BLaER1 (cell line): ENCODE measurements at regions not wholly inside any gene's neighbourhood (a gene's known extent, or its start where the extent isn't known, plus 50 kb on each side); places are given as distances from the start of the nearest gene placed in this dataset.
"Not testable (repeated sequence)": the region's sequence is repeated elsewhere in the genome, so short reads cannot be mapped to it uniquely, and the experiment has no call there.

Source experiments
- H3K27ac ChIP-seq: shearing (Covaris generic); formaldehyde crosslinking; 2 replicates; pipeline ENCODE4 v1.8.1; 2022
- H3K27me3 ChIP-seq: shearing (Covaris generic); formaldehyde crosslinking; 2 replicates; pipeline ENCODE4 v1.8.1; 2022
- H3K36me3 ChIP-seq: shearing (Covaris generic); formaldehyde crosslinking; 2 replicates; pipeline ENCODE4 v1.8.1; 2022
- H3K4me1 ChIP-seq: shearing (Covaris generic); formaldehyde crosslinking; 2 replicates; pipeline ENCODE4 v1.8.1; 2022
- H3K4me2 ChIP-seq: shearing (Covaris generic); formaldehyde crosslinking; 2 replicates; pipeline ENCODE4 v1.8.1; 2022
- H3K4me3 ChIP-seq: shearing (Covaris generic); formaldehyde crosslinking; 2 replicates; pipeline ENCODE4 v1.8.1; 2022
- H3K9ac ChIP-seq: shearing (Covaris generic); formaldehyde crosslinking; 2 replicates; pipeline ENCODE4 v1.8.1; 2022
- H3K9me3 ChIP-seq: shearing (Covaris generic); formaldehyde crosslinking; 2 replicates; pipeline ENCODE4 v1.8.1; 2022
- H4K20me1 ChIP-seq: shearing (Covaris generic); formaldehyde crosslinking; 2 replicates; pipeline ENCODE4 v1.8.1; 2022

DNA sequence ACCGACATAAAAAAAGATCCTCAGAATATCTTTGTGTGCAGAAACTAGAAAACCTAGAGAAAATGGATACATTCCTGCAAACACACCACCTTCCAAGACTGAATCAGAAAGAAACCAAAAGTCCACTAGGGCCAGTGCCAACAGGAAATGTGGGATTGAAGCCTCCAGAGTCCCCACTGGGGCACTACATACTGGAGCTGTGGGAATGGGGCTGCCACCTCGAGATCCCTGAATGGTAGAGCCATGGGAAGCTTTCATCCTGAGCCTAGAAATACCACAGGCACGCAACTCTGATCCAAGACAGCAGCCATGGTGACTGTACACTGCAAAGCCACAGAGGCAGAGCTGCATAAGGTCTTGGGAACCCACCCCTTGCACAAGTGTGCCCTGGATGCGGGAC, 111.6 kb upstream of the TPTE start:
- H4K20me1 ChIP-seq, H3K36me3 ChIP-seq, H3K4me2 ChIP-seq, H3K4me1 ChIP-seq, H3K27ac ChIP-seq, H3K4me3 ChIP-seq, H3K27me3 ChIP-seq, H3K9ac ChIP-seq: not testable (repeated sequence)
- H3K9me3 ChIP-seq: peaks cover 31% of the 10 kb centered on the region

DNA sequence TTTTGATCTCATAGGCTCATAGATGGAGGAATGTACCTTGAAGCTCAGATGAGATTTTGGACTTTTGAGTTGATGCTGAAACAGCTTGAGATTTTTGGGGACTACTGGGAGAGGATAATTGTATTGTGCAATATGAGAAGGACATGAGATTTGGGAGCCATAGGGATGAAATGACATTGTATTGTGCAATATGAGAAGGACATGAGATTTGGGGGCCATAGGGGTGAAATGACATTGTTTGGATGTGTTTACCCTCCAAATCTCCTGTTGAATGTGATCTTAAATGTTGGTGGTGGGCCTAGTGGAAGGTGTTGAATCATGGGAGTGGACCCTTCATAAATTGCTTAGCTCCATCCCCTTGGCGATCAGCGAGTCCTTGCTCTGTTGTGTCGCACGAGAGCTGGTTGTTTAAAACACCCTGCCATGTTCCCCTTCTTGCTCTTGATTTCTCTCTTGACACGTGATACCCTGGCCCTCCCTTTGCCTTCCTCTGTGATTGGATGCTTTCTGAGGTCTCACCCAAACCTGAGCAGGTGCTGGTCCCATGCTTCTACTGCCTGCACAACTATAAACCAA, 110.9 kb upstream of the TPTE start:
- not testable (repeated sequence) for H4K20me1 ChIP-seq, H3K9ac ChIP-seq, H3K36me3 ChIP-seq, H3K4me2 ChIP-seq, H3K4me3 ChIP-seq, H3K27ac ChIP-seq, H3K4me1 ChIP-seq, H3K27me3 ChIP-seq
- peaks cover 26% of the 10 kb centered on the region for H3K9me3 ChIP-seq

DNA sequence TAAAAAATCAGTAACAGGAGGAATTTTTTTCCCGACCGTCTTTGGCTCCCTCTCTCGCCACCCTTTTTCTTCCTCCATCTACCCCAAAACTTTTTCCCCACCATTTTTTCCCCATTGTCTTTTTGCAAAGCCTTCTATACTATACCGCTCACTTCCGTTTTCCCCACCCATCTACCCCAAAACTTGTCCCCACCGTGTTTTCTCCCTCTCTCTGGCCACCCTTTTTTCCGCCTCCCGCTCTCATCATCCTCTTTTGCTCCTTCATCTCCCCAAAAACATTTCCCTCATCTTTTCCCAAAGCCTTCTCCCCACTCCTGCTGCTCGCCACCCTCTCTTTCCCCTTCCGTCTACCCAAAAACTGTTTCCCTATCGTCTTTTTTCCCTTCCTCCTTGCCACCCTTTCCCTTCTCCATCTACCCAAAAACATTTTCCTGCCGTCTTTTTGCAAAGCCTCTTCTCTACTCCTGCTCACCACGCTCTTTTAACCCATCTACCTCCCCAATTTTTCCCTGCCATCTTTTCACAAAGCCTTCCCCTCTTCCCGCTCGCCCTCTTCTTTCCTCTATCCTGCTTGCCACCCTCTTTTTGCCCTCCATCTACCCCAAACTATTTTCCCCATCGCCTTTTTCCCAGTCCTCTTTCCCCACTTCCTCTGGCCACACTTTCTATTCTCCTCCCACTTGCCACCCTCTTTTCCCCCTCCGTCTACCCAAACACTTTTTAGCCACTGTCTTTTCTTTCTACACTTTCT, 109.4 kb upstream of the TPTE start:
- not testable (repeated sequence) for H3K4me1 ChIP-seq, H3K4me2 ChIP-seq, H3K9ac ChIP-seq, H3K36me3 ChIP-seq, H3K27ac ChIP-seq, H3K4me3 ChIP-seq, H3K27me3 ChIP-seq, H4K20me1 ChIP-seq
- peaks cover 24% of the 10 kb centered on the region for H3K9me3 ChIP-seq

DNA sequence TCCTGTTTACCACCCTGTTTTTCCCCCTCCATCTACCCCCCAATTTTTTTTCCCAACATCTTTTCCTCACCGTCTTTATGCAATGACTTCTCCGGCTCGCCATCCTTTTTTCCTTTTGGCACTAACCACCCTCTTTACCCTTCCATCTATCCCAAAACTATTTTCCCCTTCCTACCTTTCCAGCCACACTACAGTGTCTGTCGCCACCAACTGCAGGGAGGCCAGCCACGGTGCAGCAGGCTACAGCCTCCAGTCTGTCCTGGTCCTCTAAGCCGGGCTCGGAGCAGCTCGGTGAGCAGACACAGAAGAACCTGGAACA, 108.5 kb upstream of the TPTE start:
- H3K4me2 ChIP-seq, H3K27me3 ChIP-seq, H3K36me3 ChIP-seq, H3K27ac ChIP-seq, H4K20me1 ChIP-seq, H3K4me3 ChIP-seq, H3K4me1 ChIP-seq, H3K9ac ChIP-seq: not testable (repeated sequence)
- H3K9me3 ChIP-seq: peaks cover 24% of the 10 kb centered on the region

GRCh38 chr21:10413247-10414120, 107.9 kb upstream of the TPTE start:
- not testable (repeated sequence) for H3K36me3 ChIP-seq, H3K4me1 ChIP-seq, H3K27ac ChIP-seq, H3K9ac ChIP-seq, H3K27me3 ChIP-seq, H4K20me1 ChIP-seq, H3K4me2 ChIP-seq, H3K4me3 ChIP-seq
- peaks cover 24% of the 10 kb centered on the region for H3K9me3 ChIP-seq

- not testable (repeated sequence) for H3K9ac ChIP-seq
Measured at GRCh38 chr21:10414121-10414924, 107.1 kb upstream of the TPTE start.

GRCh38 chr21:10414925-10415254, 106.5 kb upstream of the TPTE start:
- not testable (repeated sequence) for H3K27ac ChIP-seq, H3K4me3 ChIP-seq, H3K9ac ChIP-seq, H4K20me1 ChIP-seq, H3K4me1 ChIP-seq, H3K4me2 ChIP-seq, H3K36me3 ChIP-seq, H3K27me3 ChIP-seq
- peaks cover 24% of the 10 kb centered on the region for H3K9me3 ChIP-seq

More at GRCh38 chr21:10414121-10414924, 107.1 kb upstream of the TPTE start:
- H3K4me3 ChIP-seq, H3K4me2 ChIP-seq, H3K27ac ChIP-seq, H4K20me1 ChIP-seq, H3K4me1 ChIP-seq, H3K36me3 ChIP-seq, H3K27me3 ChIP-seq: not testable (repeated sequence)
- peaks cover 24% of the 10 kb centered on the region for H3K9me3 ChIP-seq

- H3K4me2 ChIP-seq, H3K4me1 ChIP-seq, H3K9ac ChIP-seq, H3K4me3 ChIP-seq, H3K27me3 ChIP-seq, H4K20me1 ChIP-seq, H3K27ac ChIP-seq, H3K36me3 ChIP-seq: not testable (repeated sequence)
- H3K9me3 ChIP-seq: peaks cover 22% of the 10 kb centered on the region
Measured at GRCh38 chr21:10415456-10415855, 105.9 kb upstream of the TPTE start.

DNA sequence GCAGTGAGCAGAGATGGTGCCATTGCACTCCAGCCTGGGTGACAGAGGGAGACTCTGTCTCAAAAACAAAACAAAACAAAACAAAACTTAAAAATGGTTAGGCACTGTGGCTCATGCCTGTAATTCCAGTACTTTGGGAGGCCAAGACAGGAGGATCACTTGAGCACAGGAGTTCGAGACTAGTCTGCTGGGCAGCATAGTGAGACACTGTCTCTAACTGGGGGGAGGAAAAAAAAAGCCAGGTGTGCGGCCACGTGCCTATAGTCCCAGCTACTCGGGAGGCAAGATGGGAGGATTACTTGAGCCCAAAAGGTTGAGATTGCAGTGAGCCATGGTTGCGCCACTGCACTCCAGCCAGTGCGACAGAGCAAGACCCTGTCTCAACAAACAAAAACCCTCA, 105.5 kb upstream of the TPTE start:
- not testable (repeated sequence) for H3K4me1 ChIP-seq, H3K4me3 ChIP-seq, H4K20me1 ChIP-seq, H3K36me3 ChIP-seq, H3K27ac ChIP-seq, H3K9ac ChIP-seq, H3K4me2 ChIP-seq, H3K27me3 ChIP-seq
- H3K9me3 ChIP-seq: peaks cover 20% of the 10 kb centered on the region

GRCh38 chr21:10416691-10417447, 104.5 kb upstream of the TPTE start:
- not testable (repeated sequence) for H3K4me2 ChIP-seq, H3K4me3 ChIP-seq, H4K20me1 ChIP-seq, H3K27me3 ChIP-seq, H3K36me3 ChIP-seq, H3K27ac ChIP-seq, H3K4me1 ChIP-seq, H3K9ac ChIP-seq
- H3K9me3 ChIP-seq: peaks cover 20% of the 10 kb centered on the region

GRCh38 chr21:10417551-10418002, 103.8 kb upstream of the TPTE start:
- H3K9me3 ChIP-seq: peaks cover 20% of the 10 kb centered on the region
- not testable (repeated sequence) for H4K20me1 ChIP-seq, H3K36me3 ChIP-seq, H3K4me3 ChIP-seq, H3K4me2 ChIP-seq, H3K4me1 ChIP-seq, H3K27ac ChIP-seq, H3K27me3 ChIP-seq, H3K9ac ChIP-seq

- not testable (repeated sequence) for H3K36me3 ChIP-seq, H3K27me3 ChIP-seq, H4K20me1 ChIP-seq, H3K4me1 ChIP-seq, H3K4me3 ChIP-seq, H3K27ac ChIP-seq, H3K9ac ChIP-seq, H3K4me2 ChIP-seq
- H3K9me3 ChIP-seq: peaks cover 14% of the 10 kb centered on the region
Measured at GRCh38 chr21:10418250-10419048, 102.9 kb upstream of the TPTE start.

DNA sequence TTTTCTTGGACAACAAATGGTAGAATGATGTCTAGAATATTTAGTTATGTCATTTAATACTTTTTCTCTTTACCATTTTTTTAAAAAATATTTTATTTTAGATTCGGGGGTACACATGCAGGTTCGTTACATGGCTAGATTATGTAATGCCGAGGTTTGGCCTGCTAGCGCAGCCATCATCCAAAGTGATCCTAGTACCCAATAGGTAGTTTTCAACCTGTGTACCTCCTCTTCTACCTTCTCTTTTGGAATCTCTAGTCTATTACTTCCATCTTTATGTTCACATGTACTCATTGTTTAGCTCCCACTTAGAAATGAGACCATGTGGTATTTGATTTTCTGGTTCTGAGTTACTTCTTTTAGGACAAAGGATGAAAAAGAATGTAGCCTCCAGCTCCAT, 100.2 kb upstream of the TPTE start:
- H3K27me3 ChIP-seq, H3K36me3 ChIP-seq, H4K20me1 ChIP-seq, H3K9ac ChIP-seq, H3K4me1 ChIP-seq, H3K9me3 ChIP-seq, H3K27ac ChIP-seq, H3K4me2 ChIP-seq, H3K4me3 ChIP-seq: not testable (repeated sequence)
